H9 (cell line): ENCODE measurements at regions not wholly inside any gene's neighbourhood (a gene's known extent, or its start where the extent isn't known, plus 50 kb on each side); places are given as distances from the start of the nearest gene placed in this dataset.

Experiments used
- DNase-seq: peaks from one replicate; pipeline ENCODE4 v3.0.0-alpha.2; 2017
- H2AFZ ChIP-seq: one replicate; pipeline ENCODE4 v1.6.1; 2013; ENCODE audit warnings: mild to moderate bottlenecking, low read length, control low read depth, moderate library complexity
- H2AK5ac ChIP-seq: 2 replicates; pipeline ENCODE4 v1.6.1; 2013; ENCODE audit warnings: low read length, control low read depth, mixed read lengths; ENCODE audit not compliant: insufficient read length
- H2BK120ac ChIP-seq: one replicate; pipeline ENCODE4 v1.6.1; 2013; ENCODE audit warnings: low read depth, mild to moderate bottlenecking, low read length, control low read depth, inconsistent platforms; ENCODE audit not compliant: poor library complexity, severe bottlenecking
- H2BK12ac ChIP-seq: 2 replicates; pipeline ENCODE4 v1.6.1; 2013; ENCODE audit warnings: low read length, control low read depth, mixed read lengths, low read depth; ENCODE audit not compliant: insufficient read length
- H2BK15ac ChIP-seq: 2 replicates; pipeline ENCODE4 v1.6.1; 2013; ENCODE audit warnings: low read depth, low read length, control low read depth
- H2BK20ac ChIP-seq: one replicate; pipeline ENCODE4 v1.6.1; 2013; ENCODE audit warnings: low read depth, mild to moderate bottlenecking, low read length, control low read depth, inconsistent platforms; ENCODE audit not compliant: poor library complexity, severe bottlenecking
- H2BK5ac ChIP-seq: 2 replicates; pipeline ENCODE4 v1.6.1; 2013; ENCODE audit warnings: low read length, control low read depth, mixed read lengths; ENCODE audit not compliant: insufficient read length
- H3K14ac ChIP-seq: 2 replicates; pipeline ENCODE4 v1.6.1; 2013; ENCODE audit warnings: low read length, control low read depth; ENCODE audit not compliant: insufficient read depth
- H3K18ac ChIP-seq: 2 replicates; pipeline ENCODE4 v1.6.1; 2013; ENCODE audit warnings: low read depth, mild to moderate bottlenecking, mixed read lengths, low read length, control low read depth; ENCODE audit not compliant: insufficient read length
- H3K23ac ChIP-seq: 2 replicates; pipeline ENCODE4 v1.6.1; 2013; ENCODE audit warnings: low read length, control low read depth, mixed read lengths, low read depth; ENCODE audit not compliant: insufficient read length
- H3K23me2 ChIP-seq: 2 replicates; pipeline ENCODE4 v1.6.1; 2013; ENCODE audit warnings: low read depth, mild to moderate bottlenecking, mixed read lengths, low read length, control low read depth; ENCODE audit not compliant: insufficient read length, poor library complexity, severe bottlenecking
- H3K27ac ChIP-seq: 2 replicates; pipeline ENCODE4 v1.5.1; 2013; ENCODE audit warnings: low read length, control low read depth, mixed read lengths, low read depth; ENCODE audit not compliant: insufficient read length
- H3K27me3 ChIP-seq: 2 replicates; pipeline ENCODE4 v1.6.1; 2013; ENCODE audit warnings: low read length, control low read depth, inconsistent platforms; ENCODE audit not compliant: insufficient read depth
- H3K4ac ChIP-seq: 2 replicates; pipeline ENCODE4 v1.6.1; 2013; ENCODE audit warnings: low read depth, mild to moderate bottlenecking, control low read depth, inconsistent platforms, low read length, moderate library complexity
- H3K4me1 ChIP-seq: 2 replicates; pipeline ENCODE4 v1.6.1; 2013; ENCODE audit warnings: low read length, control low read depth, inconsistent platforms; ENCODE audit not compliant: insufficient read depth
- H3K4me2 ChIP-seq: 2 replicates; pipeline ENCODE4 v1.6.1; 2013; ENCODE audit warnings: low read length, control low read depth, mixed read lengths; ENCODE audit not compliant: insufficient read length, insufficient read depth
- H3K56ac ChIP-seq: 2 replicates; pipeline ENCODE4 v1.6.1; 2013; ENCODE audit warnings: low read depth, mild to moderate bottlenecking, mixed read lengths, low read length, control low read depth; ENCODE audit not compliant: insufficient read length
- H3K79me1 ChIP-seq: 2 replicates; pipeline ENCODE4 v1.6.1; 2013; ENCODE audit warnings: low read depth, mild to moderate bottlenecking, moderate library complexity, low read length, control low read depth, inconsistent platforms; ENCODE audit not compliant: insufficient read depth, poor library complexity, severe bottlenecking
- H3K79me2 ChIP-seq: 2 replicates; pipeline ENCODE4 v1.6.1; 2013; ENCODE audit warnings: low read length, control low read depth, inconsistent platforms; ENCODE audit not compliant: insufficient read depth
- H3K9ac ChIP-seq: 2 replicates; pipeline ENCODE4 v1.6.1; 2013; ENCODE audit warnings: low read length, control low read depth, mixed read lengths; ENCODE audit not compliant: insufficient read length; ENCODE audit errors: extremely low read depth
- H3K9me3 ChIP-seq: one replicate; pipeline ENCODE4 v1.6.1; 2013; ENCODE audit warnings: low read depth, low read length, inconsistent platforms; ENCODE audit not compliant: control insufficient read depth
- H3T11ph ChIP-seq: one replicate; pipeline ENCODE4 v1.6.1; 2013; ENCODE audit warnings: mild to moderate bottlenecking, low read length, control low read depth, inconsistent platforms
- H4K20me1 ChIP-seq: one replicate; pipeline ENCODE4 v1.6.1; 2013; ENCODE audit not compliant: control insufficient read depth, insufficient read length, insufficient read depth
- H4K5ac ChIP-seq: 2 replicates; pipeline ENCODE4 v1.6.1; 2013; ENCODE audit warnings: low read depth, mild to moderate bottlenecking, mixed read lengths, low read length, control low read depth; ENCODE audit not compliant: insufficient read length
- H4K8ac ChIP-seq: replicated peaks from 2 replicates; pipeline ENCODE4 v1.6.1; 2013; ENCODE audit warnings: low read length, control low read depth, mixed read lengths, low read depth; ENCODE audit not compliant: insufficient read length
- H4K91ac ChIP-seq: 2 replicates; pipeline ENCODE4 v1.6.1; 2013; ENCODE audit warnings: low read depth, mild to moderate bottlenecking, moderate library complexity, mixed read lengths, low read length, control low read depth; ENCODE audit not compliant: insufficient read length
- H3K27ac Mint-ChIP-seq, 3 experiments: 2 replicates in 2 of 3; 3 replicates in 1 of 3; pipeline ENCODE4 v1.8.0; 2020 to 2021; ENCODE audit warnings: mixed read lengths in 3 of 3, mild to moderate bottlenecking in 1 of 3, moderate library complexity in 1 of 3
- H3K27me3 Mint-ChIP-seq: 2 replicates; pipeline ENCODE4 v1.8.0; 2021; ENCODE audit warnings: low read depth, mild to moderate bottlenecking, moderate library complexity, mixed read lengths
- H3K36me3 Mint-ChIP-seq, 3 experiments: 2 replicates in 2 of 3; 3 replicates in 1 of 3; pipeline ENCODE4 v1.8.0; 2020 to 2021; ENCODE audit warnings: low read depth in 3 of 3, mixed read lengths in 3 of 3; ENCODE audit not compliant: insufficient read depth in 1 of 3
- H3K4me1 Mint-ChIP-seq, 2 experiments: 2 replicates each; pipeline ENCODE4 v1.8.0; 2020; ENCODE audit warnings: mixed read lengths in 2 of 2
- H3K4me3 Mint-ChIP-seq, 2 experiments: 2 replicates in 1 of 2; 3 replicates in 1 of 2; pipeline ENCODE4 v1.8.0; 2020 to 2021; ENCODE audit warnings: mild to moderate bottlenecking in 2 of 2, mixed read lengths in 2 of 2, moderate library complexity in 1 of 2
- H3K9me3 Mint-ChIP-seq, 2 experiments: 2 replicates in 1 of 2; 3 replicates in 1 of 2; pipeline ENCODE4 v1.8.0; 2020; ENCODE audit warnings: mild to moderate bottlenecking in 2 of 2, mixed read lengths in 2 of 2, moderate library complexity in 1 of 2
- CTCF ChIP-seq: fragments of 200-600 bp; sonication (generic); conservative IDR thresholded peaks from 3 replicates; pipeline ENCODE4 v1.8.0; 2021; ENCODE audit warnings: antibody characterized with exemption, mild to moderate bottlenecking
- WGBS: extraction: QIAGEN DNeasy Blood & Tissue Kit; methylation state at CpG from one replicate; pipeline ENCODE4 v1.1.7; 2013; ENCODE audit warnings: missing lambda C conversion rate, low lambda C conversion rate, mixed read lengths; ENCODE audit not compliant: insufficient read length; ENCODE audit errors: extremely low coverage; 5-methylcytosine and 5-hydroxymethylcytosine counted together

- no peak overlapping the region for H3K27ac Mint-ChIP-seq
- peaks cover 55 to 59% of the 10 kb centered on the region in 2 experiments for H3K9me3 Mint-ChIP-seq
- Histone ChIP-seq H3K18ac (no peak overlapping the region), H3K14ac (no peak overlapping the region), H3K4me2 (no peak overlapping the region), H2BK120ac (no peak overlapping the region), H3K79me2 (no peaks in the 10 kb centered on the region), H2AK5ac (no peak overlapping the region), H2BK12ac (no peak overlapping the region), H2BK15ac (no peak overlapping the region), H3K23me2 (no peaks in the 10 kb centered on the region), H3K4ac (no peak overlapping the region), H3K4me1 (no peaks in the 10 kb centered on the region), H3K79me1 (no peaks in the 10 kb centered on the region), H4K91ac (no peak overlapping the region), H3K9me3 (no peaks in the 10 kb centered on the region), H2BK20ac (no peak overlapping the region), H4K5ac (no peak overlapping the region), H4K8ac (no peak overlapping the region), H3K9ac (no peak overlapping the region), H3K27ac (no peak overlapping the region), H3T11ph (no peak overlapping the region), H2BK5ac (no peak overlapping the region), H3K27me3 (no peaks in the 10 kb centered on the region), H4K20me1 (no peaks in the 10 kb centered on the region), H3K23ac (no peak overlapping the region), H3K56ac (no peak overlapping the region), H2AFZ (no peak overlapping the region)
- no peaks in the 10 kb centered on the region for H3K27me3 Mint-ChIP-seq
- TF ChIP-seq CTCF = no peak
- no peak for DNase-seq
- H3K36me3 Mint-ChIP-seq = peaks cover 0 to 5% (median 0%) of the 10 kb centered on the region in 3 experiments; a peak in 2 of 7 replicates
- no CpG with 5 or more reads among the region's 3 CpGs for WGBS
- peaks cover 0 to 4% of the 10 kb centered on the region in 2 experiments; a peak in 2 of 4 replicates for H3K4me1 Mint-ChIP-seq
- H3K4me3 Mint-ChIP-seq = no peak overlapping the region
Observed at GRCh38 chrX:26559855-26560254, 343.9 kb downstream of the MAGEB5 start.
